ENCODE measurements at regions not wholly inside any gene's neighbourhood (a gene's known extent, or its start where the extent isn't known, plus 50 kb on each side); places are given as distances from the start of the nearest gene placed in this dataset.
A peak's percentile ranks its signal among the peaks of the same experiment; 100 is the strongest.

DNA sequence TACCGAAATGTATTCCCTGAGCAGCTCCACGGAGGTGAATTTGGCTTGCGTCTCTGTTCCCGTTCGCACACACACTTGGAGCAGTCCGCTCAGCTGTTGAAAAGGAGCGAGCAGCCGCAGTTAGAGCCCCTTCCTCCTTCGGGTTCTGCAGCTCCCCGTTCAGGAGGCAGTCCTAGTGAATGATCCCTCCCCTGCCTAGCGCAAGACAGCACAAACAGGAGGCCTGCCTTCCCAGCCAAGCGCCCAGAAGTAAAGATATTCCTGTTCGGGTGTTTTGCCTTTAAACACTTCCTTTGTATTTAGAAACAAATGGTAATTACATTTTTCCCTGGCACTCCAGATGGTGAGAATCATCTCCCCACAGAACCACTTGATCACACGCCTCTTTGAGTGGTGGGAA, 64.7 kb downstream of the ABCC12 start:
- Histone ChIP-seq H3K79me2 (replicated peaks; ENCODE audit: insufficient read depth) (no peaks in the 10 kb centered on the region), H3K27ac (ENCODE audit: low read depth) (no peak overlapping the region), H3K36me3 (ENCODE audit: insufficient read depth) (no peaks in the 10 kb centered on the region), H3K9me2 (ENCODE audit: insufficient read depth) (no peaks in the 10 kb centered on the region), H2AFZ (peak overlapping the region; percentile 86; the same call in 1 of the 2 replicates), H3K27me3 (ENCODE audit: insufficient read depth) (no peaks in the 10 kb centered on the region), H3K4me1 (ENCODE audit: insufficient read depth) (no peaks in the 10 kb centered on the region), H3K4me2 (no peak overlapping the region), H3K4me3 (no peak overlapping the region), H3F3A (replicated peaks; ENCODE audit: low read depth) (no peaks in the 10 kb centered on the region), H4K20me1 (replicated peaks; ENCODE audit: insufficient read depth) (no peaks in the 10 kb centered on the region)
- DNase-seq (ENCODE audit: low spot score) (peak; percentile 33), ATAC-seq (peak; percentile 71)
- Mint-ChIP-seq H3K9me3 (0 out of 3 replicates have a peak, but pooled peaks cover 2% of the 10 kb centered on the region), H3K27ac (no peak overlapping the region), H3K36me3 (ENCODE audit: low read depth) (no peaks in the 10 kb centered on the region), H3K27me3 (ENCODE audit: insufficient read depth, low read depth, poor library complexity) (peaks cover 13% of the 10 kb centered on the region), H3K4me1 (peaks cover 3% of the 10 kb centered on the region), H3K4me3 (no peak overlapping the region)
- TF ChIP-seq ZNF331 (CRISPR knock-in tag; IDR thresholded peaks at IDR 0.05; ENCODE audit: low read depth) (no peak), EZH2phosphoT487 (IDR thresholded peaks at IDR 0.05; ENCODE audit: unreplicated experiment) (no peak), NANOG (IDR thresholded peaks at IDR 0.05; ENCODE audit: borderline replicate concordance) (no peak), CTCF (conservative IDR thresholded peaks at IDR 0.05; ENCODE audit: low read depth in 2 of 2) (no peak), CREB1 (CRISPR knock-in tag; IDR thresholded peaks at IDR 0.05; ENCODE audit: low read depth) (no peak), JUNB (IDR thresholded peaks at IDR 0.05; ENCODE audit: unreplicated experiment) (no peak), POLR2AphosphoS5 (IDR thresholded peaks at IDR 0.05; ENCODE audit: low read depth) (no peak), ZNF114 (CRISPR knock-in tag; IDR thresholded peaks at IDR 0.05) (no peak), ETS1 (IDR thresholded peaks at IDR 0.05) (no peak)
- TF ChIP-seq, protein P1, sequence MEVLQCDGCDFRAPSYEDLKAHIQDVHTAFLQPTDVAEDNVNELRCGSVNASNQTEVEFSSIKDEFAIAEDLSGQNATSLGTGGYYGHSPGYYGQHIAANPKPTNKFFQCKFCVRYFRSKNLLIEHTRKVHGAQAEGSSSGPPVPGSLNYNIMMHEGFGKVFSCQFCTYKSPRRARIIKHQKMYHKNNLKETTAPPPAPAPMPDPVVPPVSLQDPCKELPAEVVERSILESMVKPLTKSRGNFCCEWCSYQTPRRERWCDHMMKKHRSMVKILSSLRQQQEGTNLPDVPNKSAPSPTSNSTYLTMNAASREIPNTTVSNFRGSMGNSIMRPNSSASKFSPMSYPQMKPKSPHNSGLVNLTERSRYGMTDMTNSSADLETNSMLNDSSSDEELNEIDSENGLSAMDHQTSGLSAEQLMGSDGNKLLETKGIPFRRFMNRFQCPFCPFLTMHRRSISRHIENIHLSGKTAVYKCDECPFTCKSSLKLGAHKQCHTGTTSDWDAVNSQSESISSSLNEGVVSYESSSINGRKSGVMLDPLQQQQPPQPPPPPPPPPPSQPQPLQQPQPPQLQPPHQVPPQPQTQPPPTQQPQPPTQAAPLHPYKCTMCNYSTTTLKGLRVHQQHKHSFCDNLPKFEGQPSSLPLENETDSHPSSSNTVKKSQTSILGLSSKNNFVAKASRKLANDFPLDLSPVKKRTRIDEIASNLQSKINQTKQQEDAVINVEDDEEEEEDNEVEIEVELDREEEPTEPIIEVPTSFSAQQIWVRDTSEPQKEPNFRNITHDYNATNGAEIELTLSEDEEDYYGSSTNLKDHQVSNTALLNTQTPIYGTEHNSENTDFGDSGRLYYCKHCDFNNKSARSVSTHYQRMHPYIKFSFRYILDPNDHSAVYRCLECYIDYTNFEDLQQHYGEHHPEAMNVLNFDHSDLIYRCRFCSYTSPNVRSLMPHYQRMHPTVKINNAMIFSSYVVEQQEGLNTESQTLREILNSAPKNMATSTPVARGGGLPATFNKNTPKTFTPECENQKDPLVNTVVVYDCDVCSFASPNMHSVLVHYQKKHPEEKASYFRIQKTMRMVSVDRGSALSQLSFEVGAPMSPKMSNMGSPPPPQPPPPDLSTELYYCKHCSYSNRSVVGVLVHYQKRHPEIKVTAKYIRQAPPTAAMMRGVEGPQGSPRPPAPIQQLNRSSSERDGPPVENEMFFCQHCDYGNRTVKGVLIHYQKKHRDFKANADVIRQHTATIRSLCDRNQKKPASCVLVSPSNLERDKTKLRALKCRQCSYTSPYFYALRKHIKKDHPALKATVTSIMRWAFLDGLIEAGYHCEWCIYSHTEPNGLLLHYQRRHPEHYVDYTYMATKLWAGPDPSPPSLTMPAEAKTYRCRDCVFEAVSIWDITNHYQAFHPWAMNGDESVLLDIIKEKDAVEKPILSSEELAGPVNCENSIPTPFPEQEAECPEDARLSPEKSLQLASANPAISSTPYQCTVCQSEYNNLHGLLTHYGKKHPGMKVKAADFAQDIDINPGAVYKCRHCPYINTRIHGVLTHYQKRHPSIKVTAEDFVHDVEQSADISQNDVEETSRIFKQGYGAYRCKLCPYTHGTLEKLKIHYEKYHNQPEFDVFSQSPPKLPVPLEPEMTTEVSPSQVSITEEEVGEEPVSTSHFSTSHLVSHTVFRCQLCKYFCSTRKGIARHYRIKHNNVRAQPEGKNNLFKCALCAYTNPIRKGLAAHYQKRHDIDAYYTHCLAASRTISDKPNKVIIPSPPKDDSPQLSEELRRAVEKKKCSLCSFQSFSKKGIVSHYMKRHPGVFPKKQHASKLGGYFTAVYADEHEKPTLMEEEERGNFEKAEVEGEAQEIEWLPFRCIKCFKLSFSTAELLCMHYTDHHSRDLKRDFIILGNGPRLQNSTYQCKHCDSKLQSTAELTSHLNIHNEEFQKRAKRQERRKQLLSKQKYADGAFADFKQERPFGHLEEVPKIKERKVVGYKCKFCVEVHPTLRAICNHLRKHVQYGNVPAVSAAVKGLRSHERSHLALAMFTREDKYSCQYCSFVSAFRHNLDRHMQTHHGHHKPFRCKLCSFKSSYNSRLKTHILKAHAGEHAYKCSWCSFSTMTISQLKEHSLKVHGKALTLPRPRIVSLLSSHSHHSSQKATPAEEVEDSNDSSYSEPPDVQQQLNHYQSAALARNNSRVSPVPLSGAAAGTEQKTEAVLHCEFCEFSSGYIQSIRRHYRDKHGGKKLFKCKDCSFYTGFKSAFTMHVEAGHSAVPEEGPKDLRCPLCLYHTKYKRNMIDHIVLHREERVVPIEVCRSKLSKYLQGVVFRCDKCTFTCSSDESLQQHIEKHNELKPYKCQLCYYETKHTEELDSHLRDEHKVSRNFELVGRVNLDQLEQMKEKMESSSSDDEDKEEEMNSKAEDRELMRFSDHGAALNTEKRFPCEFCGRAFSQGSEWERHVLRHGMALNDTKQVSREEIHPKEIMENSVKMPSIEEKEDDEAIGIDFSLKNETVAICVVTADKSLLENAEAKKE (CRISPR knock-in tag; IDR thresholded peaks at IDR 0.05) = no peak
- TF ChIP-seq, protein P2, sequence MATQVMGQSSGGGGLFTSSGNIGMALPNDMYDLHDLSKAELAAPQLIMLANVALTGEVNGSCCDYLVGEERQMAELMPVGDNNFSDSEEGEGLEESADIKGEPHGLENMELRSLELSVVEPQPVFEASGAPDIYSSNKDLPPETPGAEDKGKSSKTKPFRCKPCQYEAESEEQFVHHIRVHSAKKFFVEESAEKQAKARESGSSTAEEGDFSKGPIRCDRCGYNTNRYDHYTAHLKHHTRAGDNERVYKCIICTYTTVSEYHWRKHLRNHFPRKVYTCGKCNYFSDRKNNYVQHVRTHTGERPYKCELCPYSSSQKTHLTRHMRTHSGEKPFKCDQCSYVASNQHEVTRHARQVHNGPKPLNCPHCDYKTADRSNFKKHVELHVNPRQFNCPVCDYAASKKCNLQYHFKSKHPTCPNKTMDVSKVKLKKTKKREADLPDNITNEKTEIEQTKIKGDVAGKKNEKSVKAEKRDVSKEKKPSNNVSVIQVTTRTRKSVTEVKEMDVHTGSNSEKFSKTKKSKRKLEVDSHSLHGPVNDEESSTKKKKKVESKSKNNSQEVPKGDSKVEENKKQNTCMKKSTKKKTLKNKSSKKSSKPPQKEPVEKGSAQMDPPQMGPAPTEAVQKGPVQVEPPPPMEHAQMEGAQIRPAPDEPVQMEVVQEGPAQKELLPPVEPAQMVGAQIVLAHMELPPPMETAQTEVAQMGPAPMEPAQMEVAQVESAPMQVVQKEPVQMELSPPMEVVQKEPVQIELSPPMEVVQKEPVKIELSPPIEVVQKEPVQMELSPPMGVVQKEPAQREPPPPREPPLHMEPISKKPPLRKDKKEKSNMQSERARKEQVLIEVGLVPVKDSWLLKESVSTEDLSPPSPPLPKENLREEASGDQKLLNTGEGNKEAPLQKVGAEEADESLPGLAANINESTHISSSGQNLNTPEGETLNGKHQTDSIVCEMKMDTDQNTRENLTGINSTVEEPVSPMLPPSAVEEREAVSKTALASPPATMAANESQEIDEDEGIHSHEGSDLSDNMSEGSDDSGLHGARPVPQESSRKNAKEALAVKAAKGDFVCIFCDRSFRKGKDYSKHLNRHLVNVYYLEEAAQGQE (IDR thresholded peaks at IDR 0.05; ENCODE audit: unreplicated experiment) = no peak
